Astrocyte (in vitro differentiated cells and primary cell): ENCODE measurements at regions not wholly inside any gene's neighbourhood (a gene's known extent, or its start where the extent isn't known, plus 50 kb on each side); places are given as distances from the start of the nearest gene placed in this dataset.
A peak's percentile ranks its signal among the peaks of the same experiment; 100 is the strongest.

Experiments used
- DNase-seq: peaks from one replicate; pipeline ENCODE4 v3.0.0-alpha.2; 2010; ENCODE audit warnings: low read depth
- FAIRE-seq: peaks from 2 replicates; lab custom pipeline; 2011; peaks lifted over from hg19 to GRCh38; lab: Jason Lieb, UNC
- H2AFZ ChIP-seq: 2 replicates; pipeline ENCODE4 v1.6.0; 2012; ENCODE audit warnings: low read depth, low read length, inconsistent platforms
- H3K27ac ChIP-seq: 2 replicates; pipeline ENCODE4 v1.5.1; 2011; ENCODE audit warnings: low read depth, low read length, inconsistent platforms
- H3K27me3 ChIP-seq: 2 replicates; pipeline ENCODE4 v1.6.0; 2011; ENCODE audit warnings: low read length, inconsistent platforms; ENCODE audit not compliant: insufficient read depth
- H3K36me3 ChIP-seq: 2 replicates; pipeline ENCODE4 v1.5.1; 2011; ENCODE audit warnings: low read length, inconsistent platforms; ENCODE audit not compliant: insufficient read depth
- H3K4me1 ChIP-seq: 2 replicates; pipeline ENCODE4 v1.5.1; 2011; ENCODE audit warnings: low read length, inconsistent platforms; ENCODE audit not compliant: insufficient read depth
- H3K4me2 ChIP-seq: 2 replicates; pipeline ENCODE4 v1.6.0; 2012; ENCODE audit warnings: low read length, inconsistent platforms
- H3K4me3 ChIP-seq: 2 replicates; pipeline ENCODE4 v1.5.1; 2011; ENCODE audit warnings: low read depth, mild to moderate bottlenecking, low read length, inconsistent platforms; ENCODE audit not compliant: insufficient read depth
- H3K79me2 ChIP-seq: 2 replicates; pipeline ENCODE4 v1.6.0; 2012; ENCODE audit warnings: mild to moderate bottlenecking, low read length, inconsistent platforms; ENCODE audit not compliant: insufficient read depth
- H3K9ac ChIP-seq: 2 replicates; pipeline ENCODE4 v1.6.0; 2012; ENCODE audit warnings: mild to moderate bottlenecking, low read length, inconsistent platforms
- H3K9me3 ChIP-seq: 2 replicates; pipeline ENCODE4 v1.5.1; 2012; ENCODE audit warnings: low read depth, mild to moderate bottlenecking, low read length, inconsistent platforms; ENCODE audit not compliant: insufficient read depth
- H4K20me1 ChIP-seq: 2 replicates; pipeline ENCODE4 v1.6.0; 2012; ENCODE audit warnings: low read length, inconsistent platforms; ENCODE audit not compliant: insufficient read depth
- H3K27ac Mint-ChIP-seq: one replicate; pipeline ENCODE4 v1.8.0; 2021; ENCODE audit warnings: mild to moderate bottlenecking, mixed read lengths; ENCODE audit not compliant: unreplicated experiment
- H3K27me3 Mint-ChIP-seq: one replicate; pipeline ENCODE4 v1.8.0; 2021; ENCODE audit warnings: low read depth, mixed read lengths; ENCODE audit not compliant: unreplicated experiment
- H3K36me3 Mint-ChIP-seq: one replicate; pipeline ENCODE4 v1.8.0; 2021; ENCODE audit warnings: low read depth, mixed read lengths; ENCODE audit not compliant: unreplicated experiment
- H3K4me1 Mint-ChIP-seq: one replicate; pipeline ENCODE4 v1.8.0; 2021; ENCODE audit warnings: low read depth, mixed read lengths; ENCODE audit not compliant: unreplicated experiment
- H3K4me3 Mint-ChIP-seq: one replicate; pipeline ENCODE4 v1.8.0; 2021; ENCODE audit warnings: mild to moderate bottlenecking, moderate library complexity, mixed read lengths; ENCODE audit not compliant: unreplicated experiment
- H3K9me3 Mint-ChIP-seq: one replicate; pipeline ENCODE4 v1.8.0; 2021; ENCODE audit warnings: mild to moderate bottlenecking, mixed read lengths; ENCODE audit not compliant: unreplicated experiment
- CTCF ChIP-seq: IDR thresholded peaks from 2 replicates; pipeline ENCODE4 v1.5.1; 2011; ENCODE audit warnings: low read depth, mild to moderate bottlenecking, inconsistent platforms, low read length, moderate library complexity; ENCODE audit not compliant: insufficient read depth
- EZH2 ChIP-seq: IDR thresholded peaks from 2 replicates; pipeline ENCODE4 v1.6.1; 2012; ENCODE audit warnings: mild to moderate bottlenecking, low read length, inconsistent platforms; ENCODE audit not compliant: insufficient read depth

- DNase-seq (no peak), FAIRE-seq (no peak)
- Mint-ChIP-seq H3K27ac (peak overlapping the region; percentile 98), H3K36me3 (no peaks in the 10 kb centered on the region), H3K9me3 (no peaks in the 10 kb centered on the region), H3K4me1 (peaks cover 4% of the 10 kb centered on the region), H3K4me3 (peak overlapping the region; percentile 83), H3K27me3 (peaks cover 3% of the 10 kb centered on the region)
- no peaks in the 10 kb centered on the region for H4K20me1 ChIP-seq
- no peaks in the 10 kb centered on the region for H3K79me2 ChIP-seq
- H2AFZ ChIP-seq, result peak overlapping the region; percentile 85
- H3K4me1 ChIP-seq, result peaks cover 17% of the 10 kb centered on the region
- peak overlapping the region; percentile 97 for H3K27ac ChIP-seq
- no peaks in the 10 kb centered on the region for H3K27me3 ChIP-seq
- H3K9ac ChIP-seq, result peak overlapping the region; percentile 94
- no peaks in the 10 kb centered on the region for H3K9me3 ChIP-seq
- H3K4me3 ChIP-seq, result peak overlapping the region; percentile 47
- TF ChIP-seq EZH2, result no peak
- TF ChIP-seq CTCF, result no peak
- H3K36me3 ChIP-seq, result no peaks in the 10 kb centered on the region
- H3K4me2 ChIP-seq, result peak overlapping the region; percentile 88
Observed at GRCh38 chr22:23520863-23521440, 59.1 kb downstream of the IGLL1 start.

GRCh38 chr22:23519442-23520157, 60.5 kb downstream of the IGLL1 start:
- no peak overlapping the region for H3K27ac Mint-ChIP-seq

More at GRCh38 chr22:23519442-23520157, 60.5 kb downstream of the IGLL1 start:
- H3K27ac ChIP-seq, result no peak overlapping the region
- H3K27me3 ChIP-seq, result no peaks in the 10 kb centered on the region
- H3K36me3 ChIP-seq, result no peaks in the 10 kb centered on the region
- no peak overlapping the region for H2AFZ ChIP-seq
- peaks cover 3% of the 10 kb centered on the region for H3K27me3 Mint-ChIP-seq
- no peak for FAIRE-seq
- H4K20me1 ChIP-seq, result no peaks in the 10 kb centered on the region
- peaks cover 17% of the 10 kb centered on the region for H3K4me1 ChIP-seq
- H3K4me3 ChIP-seq, result no peak overlapping the region
- H3K9me3 ChIP-seq, result no peaks in the 10 kb centered on the region
- peaks cover 4% of the 10 kb centered on the region for H3K4me1 Mint-ChIP-seq
- H3K4me3 Mint-ChIP-seq, result no peak overlapping the region
- H3K4me2 ChIP-seq, result no peak overlapping the region
- no peaks in the 10 kb centered on the region for H3K79me2 ChIP-seq
- no peak for DNase-seq
- H3K36me3 Mint-ChIP-seq, result no peaks in the 10 kb centered on the region
- no peak overlapping the region for H3K9ac ChIP-seq
- no peaks in the 10 kb centered on the region for H3K9me3 Mint-ChIP-seq
- no peak for TF ChIP-seq EZH2
- TF ChIP-seq CTCF, result no peak
